A673 (cell line): ENCODE measurements at regions not wholly inside any gene's neighbourhood (a gene's known extent, or its start where the extent isn't known, plus 50 kb on each side); places are given as distances from the start of the nearest gene placed in this dataset.

Experiments used
- BruUV-seq: library from RNA; stranded (reverse); fragments of 400-500 nt; replicated peaks from 2 replicates; lab custom pipeline; 2021; lab: Mats Ljungman, UMichigan
- CTCF ChIA-PET: fragments of 300-600 bp; sonication (Branson Sonifier 250); formaldehyde crosslinking; loops from one replicate; lab custom pipeline; 2022; ENCODE audit warnings: antibody characterized with exemption; lab: Charles Lee
- POLR2A ChIA-PET: fragments of 300-600 bp; sonication (Branson Sonifier 250); formaldehyde crosslinking; loops from one replicate; lab custom pipeline; 2022; ENCODE audit warnings: antibody characterized with exemption; ENCODE audit not compliant: low non-redundant PET; lab: Charles Lee
- DNase-seq: peaks from one replicate; pipeline ENCODE4 v3.0.0-alpha.2; 2015; ENCODE audit warnings: low spot score
- H3K27ac ChIP-seq: fragments of 200-600 bp; sonication (generic); 2 replicates; pipeline ENCODE4 v1.5.1; 2016; ENCODE audit warnings: mixed run types, low read depth, mild to moderate bottlenecking, mixed read lengths, antibody characterized with exemption, low read length; ENCODE audit not compliant: poor library complexity, severe bottlenecking
- H3K27me3 ChIP-seq: fragments of 200-600 bp; sonication (generic); replicated peaks from 2 replicates; pipeline ENCODE4 v1.6.1; 2017; ENCODE audit warnings: mixed run types, low read depth, mild to moderate bottlenecking, mixed read lengths, antibody characterized with exemption, low read length; ENCODE audit not compliant: insufficient read depth, poor library complexity
- H3K36me3 ChIP-seq: fragments of 200-600 bp; sonication (generic); 2 replicates; pipeline ENCODE4 v1.6.1; 2016; ENCODE audit warnings: mixed run types, mild to moderate bottlenecking, mixed read lengths, antibody characterized with exemption, low read length; ENCODE audit not compliant: insufficient read depth, poor library complexity, severe bottlenecking
- H3K4me1 ChIP-seq: fragments of 200-600 bp; sonication (generic); 2 replicates; pipeline ENCODE4 v1.6.1; 2017; ENCODE audit warnings: mixed run types, mild to moderate bottlenecking, mixed read lengths, antibody characterized with exemption, low read length; ENCODE audit not compliant: insufficient read depth, poor library complexity, severe bottlenecking
- H3K4me3 ChIP-seq: fragments of 200-600 bp; sonication (generic); 2 replicates; pipeline ENCODE4 v1.5.1; 2016; ENCODE audit warnings: low read depth, mixed run types, mild to moderate bottlenecking, mixed read lengths, low read length; ENCODE audit not compliant: poor library complexity, severe bottlenecking
- H3K9me3 ChIP-seq: fragments of 200-600 bp; sonication (generic); 2 replicates; pipeline ENCODE4 v1.6.1; 2016; ENCODE audit warnings: mixed run types, low read depth, mild to moderate bottlenecking, mixed read lengths, antibody characterized with exemption, low read length; ENCODE audit not compliant: poor library complexity, severe bottlenecking
- CTCF ChIP-seq: fragments of 300-800, 200-600 bp; sonication (generic); conservative IDR thresholded peaks from 2 replicates; pipeline ENCODE4 v1.5.1; 2017; ENCODE audit warnings: low read depth, mild to moderate bottlenecking, antibody characterized with exemption, low read length, moderate library complexity, mixed read lengths
- EZH2 ChIP-seq: fragments of 200-600 bp; sonication (generic); IDR thresholded peaks from 2 replicates; pipeline ENCODE4 v1.6.1; 2017; ENCODE audit warnings: borderline replicate concordance, low read depth, mild to moderate bottlenecking, mixed read lengths, antibody characterized with exemption, low read length; ENCODE audit not compliant: poor library complexity, severe bottlenecking
- intact Hi-C: fragments of 100-400 bp; cut with micrococcal nuclease; formaldehyde crosslinking; loops from one replicate; pipeline ENCODE4 v1.10.0; 2022; ENCODE audit not compliant: unreplicated experiment

GRCh38 chr18:40752316-40752715 is 1202.7 kb upstream of the PIK3C3 start:
- ChIA-PET POLR2A (no interaction called here), CTCF (no interaction called here)
- H3K4me1 ChIP-seq = no peaks in the 10 kb centered on the region
- no peak overlapping the region for H3K27ac ChIP-seq
- no TSS peak for BruUV-seq
- no peak for DNase-seq
- H3K36me3 ChIP-seq = no peaks in the 10 kb centered on the region
- H3K9me3 ChIP-seq = no peaks in the 10 kb centered on the region
- no peaks in the 10 kb centered on the region for H3K27me3 ChIP-seq
- TF ChIP-seq CTCF = no peak
- intact Hi-C loops = no loop called here
- H3K4me3 ChIP-seq = no peak overlapping the region

- intact Hi-C loops = no loop called here
- H3K27me3 ChIP-seq = no peaks in the 10 kb centered on the region
- H3K4me3 ChIP-seq = no peak overlapping the region
- no peaks in the 10 kb centered on the region for H3K4me1 ChIP-seq
- no peaks in the 10 kb centered on the region for H3K36me3 ChIP-seq
- no peaks in the 10 kb centered on the region for H3K9me3 ChIP-seq
- H3K27ac ChIP-seq = no peak overlapping the region
- CTCF ChIA-PET = no interaction called here
- TF ChIP-seq CTCF (no peak), EZH2 (no peak)
- DNase-seq = no peak
- POLR2A ChIA-PET = no interaction called here
- no TSS peak for BruUV-seq
These were observed 1203.8 kb upstream of the PIK3C3 start for GRCh38 chr18:40751186-40751585.

- no peak for TF ChIP-seq CTCF
- no peak for TF ChIP-seq EZH2
- H3K9me3 ChIP-seq = no peaks in the 10 kb centered on the region
- no peaks in the 10 kb centered on the region for H3K27me3 ChIP-seq
- H3K36me3 ChIP-seq = no peaks in the 10 kb centered on the region
- H3K4me3 ChIP-seq = no peak overlapping the region
- intact Hi-C loops = no loop called here
- H3K27ac ChIP-seq = no peak overlapping the region
- ChIA-PET POLR2A (no interaction called here), CTCF (no interaction called here)
- no peak for DNase-seq
- no TSS peak for BruUV-seq
- no peaks in the 10 kb centered on the region for H3K4me1 ChIP-seq
These were observed 1216.0 kb upstream of the PIK3C3 start for GRCh38 chr18:40739029-40739428.
